ENCODE measurements at regions not wholly inside any gene's neighbourhood (a gene's known extent, or its start where the extent isn't known, plus 50 kb on each side); places are given as distances from the start of the nearest gene placed in this dataset.

DNA sequence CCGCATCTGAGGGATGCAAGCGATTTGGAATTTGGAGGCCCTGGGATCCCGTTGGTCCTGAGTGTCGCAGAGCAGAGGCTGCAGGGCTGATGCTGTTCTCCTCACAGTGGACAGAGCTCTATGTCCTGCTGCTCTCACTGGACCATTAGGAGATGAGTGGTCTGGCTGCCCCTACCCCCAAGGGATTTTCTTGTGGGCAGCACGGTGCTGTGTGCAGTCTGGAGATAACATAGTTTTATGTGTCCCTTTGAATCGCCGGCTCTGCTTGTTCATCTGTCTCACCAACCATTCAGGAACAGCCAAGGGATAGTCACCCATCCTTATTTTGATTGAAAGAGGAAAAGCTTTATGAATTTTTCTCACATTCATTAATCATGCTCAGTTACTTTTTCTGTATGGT is 49.9 kb downstream of the CHRM3 start (continued):
- TF ChIP-seq, protein P1, sequence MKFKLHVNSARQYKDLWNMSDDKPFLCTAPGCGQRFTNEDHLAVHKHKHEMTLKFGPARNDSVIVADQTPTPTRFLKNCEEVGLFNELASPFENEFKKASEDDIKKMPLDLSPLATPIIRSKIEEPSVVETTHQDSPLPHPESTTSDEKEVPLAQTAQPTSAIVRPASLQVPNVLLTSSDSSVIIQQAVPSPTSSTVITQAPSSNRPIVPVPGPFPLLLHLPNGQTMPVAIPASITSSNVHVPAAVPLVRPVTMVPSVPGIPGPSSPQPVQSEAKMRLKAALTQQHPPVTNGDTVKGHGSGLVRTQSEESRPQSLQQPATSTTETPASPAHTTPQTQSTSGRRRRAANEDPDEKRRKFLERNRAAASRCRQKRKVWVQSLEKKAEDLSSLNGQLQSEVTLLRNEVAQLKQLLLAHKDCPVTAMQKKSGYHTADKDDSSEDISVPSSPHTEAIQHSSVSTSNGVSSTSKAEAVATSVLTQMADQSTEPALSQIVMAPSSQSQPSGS (IDR thresholded peaks at IDR 0.05; ENCODE audit: low read length) = no peak
- TF ChIP-seq SP1 (IDR thresholded peaks at IDR 0.05; ENCODE audit: low read depth, low read length) (no peak), RXRA (IDR thresholded peaks at IDR 0.05; ENCODE audit: insufficient read depth, low read depth, low read length) (no peak), BRCA1 (IDR thresholded peaks at IDR 0.05; ENCODE audit: low read depth, low read length) (no peak), SP2 (IDR thresholded peaks at IDR 0.05; ENCODE audit: low read length) (no peak), YY1 (IDR thresholded peaks at IDR 0.05; ENCODE audit: low read depth, low read length) (no peak), KDM1A (IDR thresholded peaks at IDR 0.05; ENCODE audit: borderline replicate concordance, low read length) (no peak)

All from H1 (cell line).